Activated naive CD4-positive, alpha-beta T cell treated with anti-CD3 and anti-CD28 coated beads, Interleukin-2, amount 50 U/mL, for 72 hours (primary cell): ENCODE measurements at regions not wholly inside any gene's neighbourhood (a gene's known extent, or its start where the extent isn't known, plus 50 kb on each side); places are given as distances from the start of the nearest gene placed in this dataset.

Source experiments
- ATAC-seq, 2 donors: fragments of 150-1000 bp; cut with Tn5 transposase; 2 replicates each; pipeline ENCODE4 v1.10.0; 2021; ENCODE audit warnings: mild to moderate bottlenecking in 2 of 2, moderate library complexity in 2 of 2
- DNase-seq, 2 donors: peaks; one replicate each; pipeline ENCODE4 v3.0.0; 2021 to 2022; ENCODE audit warnings: low spot score in 2 of 2
- H3K27ac Mint-ChIP-seq, 2 donors: one replicate each; pipeline ENCODE4 v1.8.0; 2022; ENCODE audit warnings: mild to moderate bottlenecking in 2 of 2, mixed read lengths in 2 of 2
- H3K36me3 Mint-ChIP-seq, 2 donors: one replicate each; pipeline ENCODE4 v1.8.0; 2022; ENCODE audit warnings: mixed read lengths in 2 of 2
- H3K9me3 Mint-ChIP-seq, 2 donors: one replicate each; pipeline ENCODE4 v1.8.0; 2022; ENCODE audit warnings: mixed read lengths in 2 of 2

- Mint-ChIP-seq H3K27ac (no peak overlapping the region), H3K36me3 (no peaks in the 10 kb centered on the region), H3K9me3 (peaks cover 0 to 13% of the 10 kb centered on the region in 2 donors)
- ATAC-seq (no peak), DNase-seq (no peak)
Measured at GRCh38 chr4:117771647-117772337, 262.5 kb upstream of the NDST3 start.

- H3K36me3 Mint-ChIP-seq, result no peaks in the 10 kb centered on the region
- no peak overlapping the region for H3K27ac Mint-ChIP-seq
- H3K9me3 Mint-ChIP-seq, result peaks cover 0 to 13% of the 10 kb centered on the region in 2 donors
- ATAC-seq, result no peak
- DNase-seq, result no peak
Measured at GRCh38 chr4:117773064-117773936, 261.0 kb upstream of the NDST3 start.

- no peaks in the 10 kb centered on the region for H3K36me3 Mint-ChIP-seq
- H3K9me3 Mint-ChIP-seq, result peaks cover 0 to 14% of the 10 kb centered on the region in 2 donors
- DNase-seq (no peak), ATAC-seq (no peak)
- H3K27ac Mint-ChIP-seq, result no peak overlapping the region
Measured at GRCh38 chr4:117777721-117778120, 256.6 kb upstream of the NDST3 start.

GRCh38 chr4:117783716-117784115 lies 250.6 kb upstream of the NDST3 start:
- peaks cover 0 to 5% of the 10 kb centered on the region in 2 donors for H3K9me3 Mint-ChIP-seq
- H3K36me3 Mint-ChIP-seq, result no peaks in the 10 kb centered on the region
- DNase-seq (no peak), ATAC-seq (no peak)
- H3K27ac Mint-ChIP-seq, result no peak overlapping the region

GRCh38 chr4:117784266-117784665 lies 250.0 kb upstream of the NDST3 start:
- ATAC-seq, result no peak
- H3K27ac Mint-ChIP-seq, result no peak overlapping the region
- no peak for DNase-seq
- peaks cover 0 to 5% of the 10 kb centered on the region in 2 donors for H3K9me3 Mint-ChIP-seq
- no peaks in the 10 kb centered on the region for H3K36me3 Mint-ChIP-seq

- ATAC-seq (no peak), DNase-seq (no peak)
- Mint-ChIP-seq H3K9me3 (peaks cover 0 to 3% of the 10 kb centered on the region in 2 donors), H3K36me3 (no peaks in the 10 kb centered on the region), H3K27ac (no peak overlapping the region)
Measured at GRCh38 chr4:117786566-117786965, 247.7 kb upstream of the NDST3 start.

- Mint-ChIP-seq H3K36me3 (no peaks in the 10 kb centered on the region), H3K9me3 (no peaks in the 10 kb centered on the region), H3K27ac (no peak overlapping the region)
- DNase-seq (no peak), ATAC-seq (no peak)
Measured at GRCh38 chr4:117793845-117794480, 240.3 kb upstream of the NDST3 start.

GRCh38 chr4:117796677-117797076 lies 237.6 kb upstream of the NDST3 start:
- ATAC-seq (no peak), DNase-seq (no peak)
- H3K9me3 Mint-ChIP-seq, result no peaks in the 10 kb centered on the region
- H3K36me3 Mint-ChIP-seq, result no peaks in the 10 kb centered on the region
- H3K27ac Mint-ChIP-seq, result no peak overlapping the region

GRCh38 chr4:117800636-117801035 lies 233.7 kb upstream of the NDST3 start:
- Mint-ChIP-seq H3K36me3 (no peaks in the 10 kb centered on the region), H3K27ac (no peak overlapping the region), H3K9me3 (peaks cover 0 to 4% of the 10 kb centered on the region in 2 donors)
- DNase-seq (no peak), ATAC-seq (no peak)

- Mint-ChIP-seq H3K36me3 (no peaks in the 10 kb centered on the region), H3K9me3 (peaks cover 0 to 4% of the 10 kb centered on the region in 2 donors), H3K27ac (no peak overlapping the region)
- DNase-seq (no peak), ATAC-seq (no peak)
Measured at GRCh38 chr4:117801756-117802155, 232.5 kb upstream of the NDST3 start.

- Mint-ChIP-seq H3K27ac (no peak overlapping the region), H3K9me3 (no peaks in the 10 kb centered on the region), H3K36me3 (no peaks in the 10 kb centered on the region)
- DNase-seq (no peak), ATAC-seq (no peak)
Measured at GRCh38 chr4:117811731-117812130, 222.6 kb upstream of the NDST3 start.

- no peak for DNase-seq
- ATAC-seq, result no peak
- no peak overlapping the region for H3K27ac Mint-ChIP-seq
- H3K9me3 Mint-ChIP-seq, result no peaks in the 10 kb centered on the region
- H3K36me3 Mint-ChIP-seq, result no peaks in the 10 kb centered on the region
Measured at GRCh38 chr4:117814277-117815246, 219.7 kb upstream of the NDST3 start.

- H3K9me3 Mint-ChIP-seq, result no peaks in the 10 kb centered on the region
- no peaks in the 10 kb centered on the region for H3K36me3 Mint-ChIP-seq
- no peak overlapping the region for H3K27ac Mint-ChIP-seq
- DNase-seq (no peak), ATAC-seq (no peak)
Measured at GRCh38 chr4:117817301-117817700, 217.0 kb upstream of the NDST3 start.

- Mint-ChIP-seq H3K36me3 (no peaks in the 10 kb centered on the region), H3K9me3 (no peaks in the 10 kb centered on the region), H3K27ac (no peak overlapping the region)
- no peak for ATAC-seq
- no peak for DNase-seq
Measured at GRCh38 chr4:117821834-117822233, 212.5 kb upstream of the NDST3 start.

GRCh38 chr4:117823388-117823787 lies 210.9 kb upstream of the NDST3 start:
- no peaks in the 10 kb centered on the region for H3K36me3 Mint-ChIP-seq
- ATAC-seq, result no peak
- no peaks in the 10 kb centered on the region for H3K9me3 Mint-ChIP-seq
- no peak overlapping the region for H3K27ac Mint-ChIP-seq
- no peak for DNase-seq

GRCh38 chr4:117825600-117825999 lies 208.7 kb upstream of the NDST3 start:
- no peaks in the 10 kb centered on the region for H3K36me3 Mint-ChIP-seq
- no peak for ATAC-seq

More at GRCh38 chr4:117825600-117825999, 208.7 kb upstream of the NDST3 start:
- H3K27ac Mint-ChIP-seq, result no peak overlapping the region
- no peaks in the 10 kb centered on the region for H3K9me3 Mint-ChIP-seq
- DNase-seq, result no peak
